AG04450 (cell line): ENCODE measurements at regions not wholly inside any gene's neighbourhood (a gene's known extent, or its start where the extent isn't known, plus 50 kb on each side); places are given as distances from the start of the nearest gene placed in this dataset.
"Not testable (repeated sequence)": the region's sequence is repeated elsewhere in the genome, so short reads cannot be mapped to it uniquely, and the experiment has no call there.

Source experiments
- CTCF ChIA-PET: fragments of 300-600, 350-600 bp; formaldehyde crosslinking; extraction: SDS; loops from one replicate; lab custom pipeline; 2022; ENCODE audit warnings: antibody characterized with exemption, inconsistent platforms; lab: Charles Lee
- POLR2A ChIA-PET: fragments of 350-600 bp; formaldehyde crosslinking; extraction: SDS; loops from one replicate; lab custom pipeline; 2021; ENCODE audit warnings: antibody characterized with exemption, inconsistent platforms; lab: Yijun Ruan, JAX
- DNase-seq: peaks from one replicate; pipeline ENCODE4 v3.0.0-alpha.2; 2011; ENCODE audit warnings: low read depth, low spot score
- H3K27ac ChIP-seq: one replicate; pipeline ENCODE4 v1.5.1; 2012; ENCODE audit warnings: low read depth, low read length, control low read depth
- H3K27me3 ChIP-seq: one replicate; pipeline ENCODE4 v1.6.0; 2012; ENCODE audit warnings: low read length; ENCODE audit not compliant: control insufficient read depth, insufficient read depth
- H3K4me3 ChIP-seq: 2 replicates; pipeline ENCODE4 v1.5.1; 2011; ENCODE audit warnings: mild to moderate bottlenecking, low read depth, low read length, control low read depth
- H3K9me3 ChIP-seq: 2 replicates; pipeline ENCODE4 v1.5.1; 2012; ENCODE audit warnings: low read length; ENCODE audit not compliant: control insufficient read depth, insufficient read depth
- CTCF ChIP-seq: IDR thresholded peaks from 2 replicates; pipeline ENCODE4 v1.5.1; 2011; ENCODE audit warnings: low read depth, low read length, control low read depth, inconsistent platforms

- Histone ChIP-seq H3K27ac (no peak overlapping the region), H3K4me3 (no peak overlapping the region), H3K27me3 (no peaks in the 10 kb centered on the region), H3K9me3 (no peaks in the 10 kb centered on the region)
- ChIA-PET POLR2A (no interaction called here), CTCF (no interaction called here)
- no peak for TF ChIP-seq CTCF
- DNase-seq = no peak
Observed at GRCh38 chr4:120261117-120261516, 194.5 kb upstream of the MAD2L1 start.

DNA sequence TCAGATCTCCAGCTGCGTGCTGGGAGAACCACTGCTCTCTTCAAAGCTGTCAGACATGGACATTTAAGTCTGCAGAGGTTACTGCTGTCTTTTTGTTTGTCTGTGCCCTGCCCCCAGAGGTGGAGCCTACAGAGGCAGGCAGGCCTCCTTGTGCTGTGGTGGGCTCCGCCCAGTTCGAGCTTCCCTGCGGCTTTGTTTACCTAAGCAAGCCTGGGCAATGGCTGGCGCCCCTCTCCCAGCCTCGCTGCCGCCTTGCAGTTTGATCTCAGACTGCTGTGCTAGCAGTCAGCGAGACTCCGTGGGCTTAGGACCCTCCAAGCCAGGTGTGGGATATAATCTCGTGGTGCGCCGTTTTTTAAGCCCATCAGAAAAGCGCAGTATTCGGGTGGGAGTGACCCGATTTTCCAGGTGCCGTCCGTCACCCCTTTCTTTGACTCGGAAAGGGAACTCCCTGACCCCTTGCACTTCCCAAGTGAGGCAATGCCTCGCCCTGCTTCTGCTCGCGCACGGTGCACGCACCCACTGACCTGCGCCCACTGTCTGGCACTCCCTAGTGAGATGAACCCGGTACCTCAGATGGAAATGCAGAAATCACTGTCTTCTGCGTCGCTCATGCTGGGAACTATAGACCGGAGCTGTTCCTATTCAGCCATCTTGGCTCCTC is 189.6 kb upstream of the MAD2L1 start:
- H3K27me3 ChIP-seq, DNase-seq, H3K9me3 ChIP-seq, POLR2A ChIA-PET, CTCF ChIA-PET, H3K4me3 ChIP-seq, H3K27ac ChIP-seq: not testable (repeated sequence)

DNA sequence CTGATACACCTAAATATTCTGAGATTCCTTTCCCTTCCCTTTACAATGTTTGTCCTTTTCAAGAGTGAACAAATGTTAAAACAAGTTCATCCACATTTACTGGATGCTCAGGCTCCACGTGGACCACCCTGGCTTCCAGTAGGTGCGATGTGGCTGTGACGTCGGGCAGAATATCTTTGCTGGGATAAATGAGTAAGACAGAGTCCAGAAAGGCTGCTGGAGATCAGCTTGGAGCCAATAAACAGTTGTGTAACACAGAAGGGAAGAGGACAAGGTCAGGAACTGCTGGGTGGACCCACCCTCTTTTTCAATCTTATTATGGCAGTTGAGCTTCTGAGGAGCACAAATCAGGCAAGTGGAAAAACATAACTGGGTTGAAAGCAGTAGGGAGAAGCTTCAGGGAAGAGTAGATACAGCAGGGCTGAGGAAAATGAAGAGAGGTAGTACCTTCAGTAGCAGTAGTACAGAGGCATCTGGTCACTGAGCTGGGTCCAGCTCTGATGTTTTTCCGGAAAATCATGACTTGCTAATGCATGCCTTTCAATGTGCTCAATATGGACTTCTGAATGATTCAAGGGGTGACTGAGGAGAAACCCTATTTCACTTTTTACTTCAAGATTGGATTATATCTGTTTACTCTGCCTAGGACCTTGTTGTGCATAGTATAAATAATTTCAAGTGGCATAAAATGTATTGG is 171.8 kb upstream of the MAD2L1 start:
- no peak for DNase-seq
- no peak overlapping the region for H3K27ac ChIP-seq
- H3K4me3 ChIP-seq = no peak overlapping the region
- H3K9me3 ChIP-seq = no peaks in the 10 kb centered on the region
- no peak for TF ChIP-seq CTCF
- CTCF ChIA-PET = no interaction called here
- POLR2A ChIA-PET = no interaction called here
- H3K27me3 ChIP-seq = no peaks in the 10 kb centered on the region

DNA sequence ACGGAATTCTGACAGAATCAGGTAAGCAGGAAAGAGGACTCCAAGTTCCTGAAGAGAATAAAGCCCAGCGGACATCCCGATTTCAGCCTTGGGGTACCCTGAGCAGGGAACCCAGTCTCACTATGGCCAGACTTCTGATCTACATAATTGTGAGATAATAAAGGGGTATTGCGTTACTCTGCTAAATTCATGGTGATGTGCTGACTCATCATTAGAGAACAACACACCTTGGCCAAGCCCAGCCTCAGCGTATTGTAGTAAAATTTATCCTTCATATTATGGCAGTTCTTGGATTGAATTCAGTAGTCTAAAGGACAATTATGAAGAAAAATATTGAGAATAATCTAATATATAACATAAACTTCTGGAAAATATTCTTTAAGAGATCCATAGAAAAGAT is 170.2 kb upstream of the MAD2L1 start:
- POLR2A ChIA-PET = no interaction called here
- CTCF ChIA-PET = no interaction called here
- no peak overlapping the region for H3K4me3 ChIP-seq

GRCh38 chr4:120232050-120232449 is 165.4 kb upstream of the MAD2L1 start:
- no peaks in the 10 kb centered on the region for H3K27me3 ChIP-seq
- POLR2A ChIA-PET = no interaction called here
- no peak overlapping the region for H3K27ac ChIP-seq
- no peak for TF ChIP-seq CTCF
- DNase-seq = no peak
- no peaks in the 10 kb centered on the region for H3K9me3 ChIP-seq
- CTCF ChIA-PET = no interaction called here
- no peak overlapping the region for H3K4me3 ChIP-seq

More for the DNA sequence above, 170.2 kb upstream of the MAD2L1 start:
- DNase-seq = no peak
- H3K9me3 ChIP-seq = no peaks in the 10 kb centered on the region
- H3K27ac ChIP-seq = no peak overlapping the region
- TF ChIP-seq CTCF = no peak
- no peaks in the 10 kb centered on the region for H3K27me3 ChIP-seq
